HG02798 (cell line): ENCODE measurements at regions not wholly inside any gene's neighbourhood (a gene's known extent, or its start where the extent isn't known, plus 50 kb on each side); places are given as distances from the start of the nearest gene placed in this dataset.
A peak's percentile ranks its signal among the peaks of the same experiment; 100 is the strongest.
"Not testable (repeated sequence)": the region's sequence is repeated elsewhere in the genome, so short reads cannot be mapped to it uniquely, and the experiment has no call there.

Source experiments
- ATAC-seq: cut with Tn5 transposase; IDR thresholded peaks from one replicate; pipeline ENCODE4 v1.9.1; 2021; ENCODE audit warnings: mild to moderate bottlenecking; ENCODE audit not compliant: unreplicated experiment, poor library complexity

DNA sequence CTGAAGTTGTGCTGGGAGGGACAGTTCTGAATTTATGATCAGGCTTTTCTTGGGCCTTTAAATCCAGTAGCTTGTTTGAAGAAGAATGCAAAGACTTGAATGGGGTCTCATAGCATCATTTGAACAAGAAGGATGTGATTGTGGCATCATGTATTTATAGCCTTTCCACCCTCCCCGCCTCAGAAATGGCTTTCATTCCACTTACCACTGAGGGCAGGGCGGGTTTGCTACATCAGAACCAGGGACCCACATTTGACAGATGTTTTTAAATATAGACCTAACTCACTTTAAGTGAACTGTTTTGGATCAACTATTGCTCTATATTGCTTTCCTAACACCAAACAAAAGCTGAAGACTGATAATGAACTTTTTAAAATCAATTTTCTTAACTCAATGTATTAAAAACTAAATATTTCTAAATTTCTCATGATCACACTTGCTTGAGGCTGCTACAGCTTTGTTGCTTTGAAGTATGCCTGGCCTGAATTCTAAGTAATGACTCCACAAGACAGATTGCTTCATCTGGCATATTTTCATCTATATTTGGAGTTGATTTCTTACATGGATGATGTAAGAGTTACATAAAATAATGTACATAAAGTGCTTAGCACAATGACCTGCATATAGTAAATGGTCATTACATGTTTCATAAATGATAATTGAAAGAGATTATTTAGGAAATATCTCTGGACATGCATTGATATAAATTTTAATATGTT lies 1552.9 kb upstream of the SLC39A10 start:
- peak; percentile 4 for ATAC-seq

DNA sequence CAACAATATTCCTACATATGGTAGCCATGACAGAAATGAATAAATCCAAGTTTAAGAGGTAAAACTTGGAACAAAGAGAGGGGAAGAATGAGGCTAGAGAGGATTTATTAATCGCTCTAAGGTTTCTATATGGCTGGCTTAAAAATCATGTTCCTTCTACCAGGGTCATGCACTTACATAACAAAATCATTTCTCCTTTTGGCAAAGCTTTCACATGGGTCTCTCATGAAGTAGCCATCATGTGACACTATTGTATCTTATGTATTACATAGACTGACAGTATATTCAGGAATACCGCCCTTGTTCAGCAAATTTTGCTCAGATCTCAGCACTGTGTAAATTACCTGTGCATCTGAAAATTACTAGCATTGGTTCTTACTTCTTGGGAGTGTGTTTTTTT lies 1554.5 kb upstream of the SLC39A10 start:
- ATAC-seq = no peak

DNA sequence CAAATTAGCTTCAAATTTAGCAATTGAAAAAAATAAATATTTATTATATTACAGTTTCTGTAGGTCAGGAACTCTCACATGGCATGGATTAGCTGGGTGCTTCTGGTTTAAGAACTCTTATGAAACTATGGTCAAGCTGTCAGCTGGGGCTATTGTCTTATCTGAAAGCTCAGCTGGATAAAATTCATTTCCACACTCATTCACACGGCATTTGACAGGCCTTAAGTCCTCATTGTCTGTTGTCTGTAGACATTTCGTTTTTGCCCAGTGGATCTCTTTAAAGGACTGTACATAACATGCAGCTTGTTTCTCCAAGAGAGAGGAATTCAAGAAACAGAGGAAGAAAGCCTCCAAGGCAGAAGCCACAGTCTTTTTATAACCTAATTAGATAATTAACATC lies 1556.8 kb upstream of the SLC39A10 start:
- no peak for ATAC-seq

GRCh38 chr2:194096402-194096801 lies 1560.6 kb upstream of the SLC39A10 start:
- ATAC-seq = peak; percentile 64

- ATAC-seq = no peak
Measured at GRCh38 chr2:194095359-194095758, 1561.7 kb upstream of the SLC39A10 start.

DNA sequence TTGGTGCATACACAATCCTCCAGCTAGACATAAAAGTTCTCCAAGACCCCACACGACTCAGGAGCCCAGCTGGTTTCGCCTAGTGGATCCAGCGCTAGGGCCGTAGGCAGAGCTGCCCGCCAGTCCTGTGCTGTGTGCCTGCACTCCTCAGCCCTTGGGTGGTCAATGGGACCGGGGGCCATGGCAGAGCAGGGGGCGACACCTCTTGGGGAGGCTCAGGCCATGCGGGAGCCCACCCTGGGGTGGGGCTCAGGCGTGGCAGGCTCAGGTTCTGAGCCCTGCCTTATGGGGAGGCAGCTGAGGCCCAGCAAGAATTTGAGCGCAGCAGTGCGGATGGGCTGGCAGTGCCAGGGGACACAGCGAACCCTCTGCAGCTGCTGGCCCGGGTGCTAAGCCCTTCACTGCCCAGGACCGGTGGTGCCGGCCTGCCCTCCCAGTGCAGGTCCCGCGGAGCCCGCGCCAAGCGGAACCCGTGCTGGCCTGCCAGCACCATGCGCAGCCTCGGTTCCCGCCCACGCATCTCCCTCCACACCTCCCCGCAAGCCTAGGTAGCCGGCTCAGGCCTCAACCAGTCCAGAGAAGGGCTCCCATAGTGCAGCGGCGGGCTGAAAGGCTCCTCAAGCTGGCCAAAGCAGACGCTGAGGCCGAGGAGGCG lies 1566.6 kb upstream of the SLC39A10 start:
- no peak for ATAC-seq

DNA sequence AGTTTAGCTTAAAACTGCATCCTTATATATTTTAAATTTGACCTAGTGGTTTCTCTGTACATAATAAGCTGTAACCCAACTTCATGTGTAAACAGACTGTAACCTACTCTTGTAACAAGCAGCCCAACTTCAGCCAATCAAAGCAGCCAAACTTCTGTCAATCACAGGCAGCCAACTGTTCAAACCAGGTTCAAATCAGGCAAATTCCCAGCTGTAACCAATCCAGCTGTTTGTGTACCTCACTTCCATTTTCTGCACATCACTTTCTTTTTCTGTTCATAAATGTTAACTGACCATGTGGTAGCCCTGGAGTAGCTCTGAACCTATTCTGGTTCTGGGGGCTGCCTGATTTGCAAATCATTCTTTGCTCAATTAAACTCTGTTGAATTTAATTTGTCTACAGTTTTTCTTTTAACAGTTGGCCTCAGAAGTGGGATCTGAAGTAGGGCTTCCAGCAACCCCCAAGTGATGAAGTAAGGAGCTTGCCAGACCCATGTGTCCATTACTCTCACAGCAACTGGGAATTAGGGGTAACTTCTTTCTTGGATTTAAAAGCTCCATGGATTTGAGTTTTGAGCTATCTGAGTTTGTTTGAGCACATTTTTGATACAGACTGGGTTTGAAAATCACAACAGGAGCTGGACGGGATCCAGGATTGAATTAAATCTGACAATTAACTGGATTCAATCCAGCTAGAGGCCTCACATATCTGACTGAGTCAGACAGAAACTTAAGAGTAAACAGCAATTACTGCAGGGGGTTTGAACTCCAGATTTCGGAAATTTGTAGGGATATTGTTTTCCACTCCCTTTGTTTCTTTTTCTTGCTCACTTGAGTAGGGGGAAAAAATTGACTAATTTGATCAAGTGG lies 1569.7 kb upstream of the SLC39A10 start:
- peak; percentile 33 for ATAC-seq

DNA sequence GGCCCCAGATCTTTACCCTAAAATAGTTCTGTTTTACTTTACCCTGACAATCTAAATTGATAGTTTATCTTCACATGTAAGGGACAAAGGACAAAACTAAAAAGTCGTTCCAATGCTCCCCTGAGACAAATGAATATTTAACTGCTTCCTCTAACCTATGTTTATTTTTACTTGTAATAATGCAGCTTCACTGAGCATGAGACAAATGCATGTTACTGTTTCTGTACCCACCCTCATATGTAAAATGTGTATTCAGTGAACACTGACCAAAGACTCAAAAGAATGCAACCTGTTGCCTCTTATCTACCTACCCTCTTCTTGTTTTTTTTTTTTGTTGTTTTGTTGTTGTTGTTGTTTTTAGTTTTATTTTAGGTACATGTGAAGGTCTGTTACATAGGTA lies 1570.9 kb upstream of the SLC39A10 start:
- ATAC-seq = no peak

DNA sequence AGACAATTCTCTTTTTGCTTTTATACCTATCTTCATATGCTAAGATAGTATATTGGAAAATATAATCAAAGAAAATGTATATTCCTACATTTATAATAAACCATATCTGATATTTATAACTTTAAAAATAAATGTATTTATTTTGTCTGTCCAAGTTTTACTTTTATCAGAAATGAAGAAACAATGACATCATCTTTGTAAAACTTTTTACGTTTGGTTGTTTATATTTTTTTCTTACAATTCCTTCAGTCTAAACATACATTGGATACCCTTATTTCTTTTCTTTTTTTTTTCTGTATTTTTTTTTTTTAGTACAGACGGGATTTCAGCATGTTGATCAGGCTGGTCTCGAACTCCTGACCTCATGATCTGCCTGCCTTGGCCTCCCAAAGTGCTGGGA lies 1577.0 kb upstream of the SLC39A10 start:
- ATAC-seq = no peak

- ATAC-seq = no peak
Measured at GRCh38 chr2:194077366-194077765, 1579.7 kb upstream of the SLC39A10 start.

- no peak for ATAC-seq
Measured at GRCh38 chr2:194062401-194062800, 1594.6 kb upstream of the SLC39A10 start.

DNA sequence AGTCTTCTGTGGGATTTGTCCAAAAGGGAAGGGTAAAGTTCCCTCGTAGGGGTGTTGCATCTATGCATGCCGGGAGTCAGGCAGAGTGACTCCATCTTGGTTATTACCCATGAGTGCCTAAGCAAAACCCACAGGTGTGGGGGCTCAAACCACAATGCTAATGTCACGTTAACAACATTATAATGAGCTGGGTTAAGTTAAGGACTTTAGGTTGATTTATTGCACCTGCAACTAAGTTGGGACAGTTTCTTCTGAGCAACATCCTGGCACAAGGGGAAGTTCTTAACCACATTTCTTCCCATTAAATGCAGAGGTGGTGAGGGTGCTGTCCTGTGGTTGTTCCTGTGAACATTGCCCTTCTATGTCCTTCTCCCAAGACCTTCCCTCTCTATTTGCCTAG lies 1596.8 kb upstream of the SLC39A10 start:
- ATAC-seq = no peak

- ATAC-seq = no peak
Measured at GRCh38 chr2:194054313-194054712, 1602.7 kb upstream of the SLC39A10 start.

DNA sequence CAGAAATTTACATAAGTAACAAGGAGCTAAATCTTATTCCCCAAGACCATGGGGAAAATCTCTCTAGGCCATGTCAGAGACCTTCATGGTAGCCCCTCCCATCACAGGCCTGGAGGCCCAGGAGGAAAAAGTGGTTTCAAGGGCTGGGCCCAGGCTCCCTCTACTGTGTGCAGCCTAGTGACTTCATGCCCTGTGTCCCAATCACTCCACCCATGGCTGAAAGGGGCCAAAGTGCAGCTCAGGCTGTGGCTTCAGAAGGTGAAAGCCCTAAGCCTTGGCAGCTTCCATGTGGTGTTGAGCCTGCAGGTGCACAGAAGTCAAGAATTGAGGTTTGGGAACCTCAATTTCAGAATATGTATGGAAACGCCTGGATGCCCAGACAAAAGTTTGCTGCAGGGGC lies 1612.7 kb upstream of the SLC39A10 start:
- no peak for ATAC-seq

- ATAC-seq = not testable (repeated sequence)
Measured at GRCh38 chr2:194021130-194021529, 1635.9 kb upstream of the SLC39A10 start.

- ATAC-seq = no peak
Measured at GRCh38 chr2:194020155-194020554, 1636.9 kb upstream of the SLC39A10 start.

DNA sequence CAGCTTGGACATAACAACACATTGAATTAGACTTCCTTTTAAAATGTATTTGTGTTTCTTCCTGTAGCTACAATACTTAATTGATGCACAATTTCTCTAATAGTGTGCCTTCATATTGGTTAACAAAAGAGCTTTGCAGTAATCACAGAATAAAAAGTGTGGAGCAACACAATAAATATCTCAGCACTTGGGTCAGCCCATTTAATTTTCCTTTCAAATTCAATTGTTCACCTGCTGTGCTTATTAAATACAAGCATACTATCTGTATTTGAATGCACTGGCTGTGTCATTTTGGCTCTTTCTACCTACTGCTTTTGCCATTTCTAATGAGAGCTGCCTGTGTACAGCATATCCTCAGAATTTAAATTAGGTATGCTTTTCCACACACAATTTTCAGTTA lies 1641.3 kb upstream of the SLC39A10 start:
- no peak for ATAC-seq

DNA sequence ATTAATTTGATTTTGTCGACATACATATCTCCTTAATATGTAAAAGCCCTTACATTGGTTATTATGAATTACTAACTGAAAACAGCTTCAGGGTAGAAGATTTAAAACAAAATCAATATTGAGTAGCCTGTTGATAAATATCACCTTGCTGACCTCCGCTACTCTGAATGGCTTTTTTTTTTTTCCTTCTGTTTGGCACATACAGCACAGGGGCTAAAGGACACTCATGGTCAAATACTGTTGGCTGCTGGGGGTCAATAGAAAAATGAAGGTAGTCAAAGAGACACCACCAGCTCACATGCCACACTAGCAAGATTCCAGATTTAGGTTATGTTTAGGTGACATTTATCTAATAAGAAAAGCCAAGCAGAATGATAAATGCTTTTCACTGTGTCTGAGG lies 1642.4 kb upstream of the SLC39A10 start:
- no peak for ATAC-seq

- ATAC-seq = no peak
Measured at GRCh38 chr2:194004590-194005206, 1652.3 kb upstream of the SLC39A10 start.

DNA sequence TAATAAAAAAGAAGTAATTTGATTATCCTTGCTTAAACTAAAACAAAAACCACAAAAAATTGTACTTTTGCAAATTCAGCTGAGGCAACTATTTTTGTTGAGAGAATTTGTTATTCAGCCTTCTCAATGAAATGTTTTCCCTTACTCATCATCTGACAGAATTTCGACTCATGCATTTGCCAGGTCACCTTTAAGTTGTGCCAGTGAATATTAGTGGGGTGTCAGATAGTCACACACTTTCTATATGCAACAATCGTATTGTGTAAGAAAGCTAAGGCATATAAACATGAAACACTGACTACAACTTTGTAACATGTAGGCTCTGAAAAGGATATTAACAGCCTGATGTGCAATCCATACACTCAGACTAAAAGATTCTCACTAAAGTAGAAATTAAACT lies 1653.1 kb upstream of the SLC39A10 start:
- no peak for ATAC-seq
